Stimulated activated naive B cell treated with anti-CD40 and anti-IgM and Interleukin-4, amounts not matched to agents 10 μg/mL and 1 μg/mL and 100 μg/mL, for 72 hours (primary cell): ENCODE measurements at regions not wholly inside any gene's neighbourhood (a gene's known extent, or its start where the extent isn't known, plus 50 kb on each side); places are given as distances from the start of the nearest gene placed in this dataset.

Experiments
- ATAC-seq, 2 donors: fragments of 150-1000 bp; cut with Tn5 transposase; replicated peaks; 2 replicates each; pipeline ENCODE4 v1.10.0; 2021; ENCODE audit warnings: moderate library complexity in 1 of 2
- DNase-seq: peaks from one replicate; pipeline ENCODE4 v3.0.0; 2021
- H3K27ac Mint-ChIP-seq: one replicate; pipeline ENCODE4 v1.8.0; 2022; ENCODE audit warnings: mild to moderate bottlenecking, mixed read lengths
- H3K27me3 Mint-ChIP-seq, 2 donors: one replicate each; pipeline ENCODE4 v1.8.0; 2022; ENCODE audit warnings: mixed read lengths in 2 of 2
- H3K36me3 Mint-ChIP-seq, 2 donors: one replicate each; pipeline ENCODE4 v1.8.0; 2022; ENCODE audit warnings: mixed read lengths in 2 of 2, mild to moderate bottlenecking in 1 of 2
- H3K4me1 Mint-ChIP-seq, 2 donors: one replicate each; pipeline ENCODE4 v1.8.0; 2022; ENCODE audit warnings: mixed read lengths in 2 of 2, mild to moderate bottlenecking in 1 of 2
- H3K4me3 Mint-ChIP-seq, 2 donors: one replicate each; pipeline ENCODE4 v1.8.0; 2022; ENCODE audit warnings: mild to moderate bottlenecking in 2 of 2, mixed read lengths in 2 of 2, moderate library complexity in 1 of 2
- H3K9me3 Mint-ChIP-seq, 2 donors: one replicate each; pipeline ENCODE4 v1.8.0; 2022; ENCODE audit warnings: mixed read lengths in 2 of 2, mild to moderate bottlenecking in 1 of 2

GRCh38 chr13:107715496-107715895 lies 499.8 kb downstream of the LIG4 start:
- no peak for DNase-seq
- H3K27me3 Mint-ChIP-seq, result no peaks in the 10 kb centered on the region
- no peak overlapping the region for H3K27ac Mint-ChIP-seq
- ATAC-seq, result no peak
- peaks cover 0 to 7% of the 10 kb centered on the region in 2 donors for H3K9me3 Mint-ChIP-seq
- no peak overlapping the region for H3K4me3 Mint-ChIP-seq
- no peaks in the 10 kb centered on the region for H3K36me3 Mint-ChIP-seq
- H3K4me1 Mint-ChIP-seq, result no peaks in the 10 kb centered on the region

GRCh38 chr13:107713314-107713713 lies 502.0 kb downstream of the LIG4 start:
- Mint-ChIP-seq H3K4me3 (no peak overlapping the region), H3K9me3 (peaks cover 0 to 3% of the 10 kb centered on the region in 2 donors), H3K4me1 (no peaks in the 10 kb centered on the region), H3K27me3 (no peaks in the 10 kb centered on the region), H3K27ac (no peak overlapping the region), H3K36me3 (no peaks in the 10 kb centered on the region)
- no peak for ATAC-seq
- DNase-seq, result no peak

- Mint-ChIP-seq H3K27me3 (no peaks in the 10 kb centered on the region), H3K4me3 (no peak overlapping the region), H3K4me1 (no peaks in the 10 kb centered on the region), H3K27ac (no peak overlapping the region), H3K9me3 (peaks cover 0 to 3% of the 10 kb centered on the region in 2 donors), H3K36me3 (no peaks in the 10 kb centered on the region)
- no peak for ATAC-seq
- DNase-seq, result no peak
Measured at GRCh38 chr13:107712145-107712860, 503.0 kb downstream of the LIG4 start.

- DNase-seq (no peak), ATAC-seq (no peak)
- Mint-ChIP-seq H3K27ac (no peak overlapping the region), H3K9me3 (peaks cover 2 to 5% of the 10 kb centered on the region in 2 donors), H3K4me1 (no peaks in the 10 kb centered on the region), H3K36me3 (peaks cover 0 to 1% of the 10 kb centered on the region in 2 donors), H3K27me3 (no peaks in the 10 kb centered on the region), H3K4me3 (no peak overlapping the region)
Measured at GRCh38 chr13:107690181-107690580, 525.2 kb downstream of the LIG4 start.

- Mint-ChIP-seq H3K27me3 (no peaks in the 10 kb centered on the region), H3K4me3 (no peak overlapping the region), H3K27ac (no peak overlapping the region), H3K36me3 (peaks cover 0 to 1% of the 10 kb centered on the region in 2 donors), H3K9me3 (peaks cover 0 to 8% of the 10 kb centered on the region in 2 donors), H3K4me1 (no peaks in the 10 kb centered on the region)
- DNase-seq (no peak), ATAC-seq (no peak)
Measured at GRCh38 chr13:107685876-107686275, 529.5 kb downstream of the LIG4 start.

GRCh38 chr13:107681600-107681999 lies 533.7 kb downstream of the LIG4 start:
- DNase-seq, result no peak
- ATAC-seq, result no peak
- Mint-ChIP-seq H3K4me3 (no peak overlapping the region), H3K4me1 (no peaks in the 10 kb centered on the region), H3K27me3 (no peaks in the 10 kb centered on the region), H3K9me3 (peaks cover 0 to 8% of the 10 kb centered on the region in 2 donors), H3K36me3 (peaks cover 0 to 1% of the 10 kb centered on the region in 2 donors), H3K27ac (no peak overlapping the region)

GRCh38 chr13:107680115-107680514 lies 535.2 kb downstream of the LIG4 start:
- H3K36me3 Mint-ChIP-seq, result no peaks in the 10 kb centered on the region

GRCh38 chr13:107678075-107678689 lies 537.2 kb downstream of the LIG4 start:
- ATAC-seq (no peak), DNase-seq (no peak)
- Mint-ChIP-seq H3K27ac (no peak overlapping the region), H3K4me1 (no peaks in the 10 kb centered on the region), H3K9me3 (peaks cover 0 to 5% of the 10 kb centered on the region in 2 donors), H3K27me3 (no peaks in the 10 kb centered on the region), H3K36me3 (no peaks in the 10 kb centered on the region), H3K4me3 (no peak overlapping the region)

More at GRCh38 chr13:107680115-107680514, 535.2 kb downstream of the LIG4 start:
- ATAC-seq (no peak), DNase-seq (no peak)
- Mint-ChIP-seq H3K4me3 (no peak overlapping the region), H3K27ac (no peak overlapping the region), H3K9me3 (peaks cover 0 to 3% of the 10 kb centered on the region in 2 donors), H3K4me1 (no peaks in the 10 kb centered on the region), H3K27me3 (no peaks in the 10 kb centered on the region)

- DNase-seq, result no peak
- Mint-ChIP-seq H3K27ac (no peak overlapping the region), H3K4me3 (no peak overlapping the region), H3K36me3 (no peaks in the 10 kb centered on the region), H3K27me3 (no peaks in the 10 kb centered on the region), H3K4me1 (no peaks in the 10 kb centered on the region), H3K9me3 (peaks cover 0 to 5% of the 10 kb centered on the region in 2 donors)
- ATAC-seq, result no peak
Measured at GRCh38 chr13:107675847-107676550, 539.3 kb downstream of the LIG4 start.

GRCh38 chr13:107669391-107669993 lies 545.8 kb downstream of the LIG4 start:
- ATAC-seq, result no peak
- DNase-seq, result no peak
- peaks cover 1 to 4% of the 10 kb centered on the region in 2 donors for H3K9me3 Mint-ChIP-seq
- no peaks in the 10 kb centered on the region for H3K27me3 Mint-ChIP-seq
- no peaks in the 10 kb centered on the region for H3K4me1 Mint-ChIP-seq
- H3K4me3 Mint-ChIP-seq, result no peak overlapping the region
- H3K36me3 Mint-ChIP-seq, result no peaks in the 10 kb centered on the region
- no peak overlapping the region for H3K27ac Mint-ChIP-seq

- DNase-seq (no peak), ATAC-seq (no peak)
- Mint-ChIP-seq H3K9me3 (peaks cover 5 to 9% of the 10 kb centered on the region in 2 donors), H3K4me1 (no peaks in the 10 kb centered on the region), H3K27ac (no peak overlapping the region), H3K36me3 (no peaks in the 10 kb centered on the region), H3K4me3 (no peak overlapping the region), H3K27me3 (no peaks in the 10 kb centered on the region)
Measured at GRCh38 chr13:107665926-107666458, 549.3 kb downstream of the LIG4 start.

GRCh38 chr13:107650081-107650701 lies 565.1 kb downstream of the LIG4 start:
- DNase-seq (peak; percentile 16), ATAC-seq (peak; percentile 76 to 77)
- Mint-ChIP-seq H3K27me3 (peaks cover 0 to 4% of the 10 kb centered on the region in 2 donors), H3K27ac (no peak overlapping the region), H3K4me3 (no peak overlapping the region), H3K4me1 (no peaks in the 10 kb centered on the region), H3K36me3 (no peaks in the 10 kb centered on the region), H3K9me3 (peaks cover 0 to 1% of the 10 kb centered on the region in 2 donors)

- Mint-ChIP-seq H3K27ac (no peak overlapping the region), H3K27me3 (peaks cover 0 to 4% of the 10 kb centered on the region in 2 donors), H3K4me1 (no peaks in the 10 kb centered on the region), H3K4me3 (no peak overlapping the region), H3K36me3 (no peaks in the 10 kb centered on the region), H3K9me3 (no peaks in the 10 kb centered on the region)
- no peak for ATAC-seq
- DNase-seq, result no peak
Measured at GRCh38 chr13:107649079-107649478, 566.3 kb downstream of the LIG4 start.

GRCh38 chr13:107644136-107644535 lies 571.2 kb downstream of the LIG4 start:
- Mint-ChIP-seq H3K27me3 (no peaks in the 10 kb centered on the region), H3K27ac (no peak overlapping the region), H3K36me3 (no peaks in the 10 kb centered on the region), H3K4me1 (no peaks in the 10 kb centered on the region), H3K4me3 (no peak overlapping the region), H3K9me3 (no peaks in the 10 kb centered on the region)
- ATAC-seq (no peak), DNase-seq (no peak)
